ENCODE measurements at regions not wholly inside any gene's neighbourhood (a gene's known extent, or its start where the extent isn't known, plus 50 kb on each side); places are given as distances from the start of the nearest gene placed in this dataset.

GRCh38 chr9:16246785-16247184 is 623.7 kb downstream of the BNC2 start:
- no peak overlapping the region for H3K4me3 Mint-ChIP-seq
- ChIA-PET CTCF (no interaction called here), POLR2A (no interaction called here)
- H3K27ac Mint-ChIP-seq = no peak overlapping the region
- H3K27me3 Mint-ChIP-seq (ENCODE audit: low read depth) = no peaks in the 10 kb centered on the region
- DNase-seq (ENCODE audit: low spot score) (no peak), ATAC-seq (no peak)
- H3K9me3 Mint-ChIP-seq = peaks cover 3% of the 10 kb centered on the region
- TF ChIP-seq GRHL2 (CRISPR knock-in tag; IDR thresholded peaks at IDR 0.05; ENCODE audit: insufficient replicate concordance, severe bottlenecking) (no peak), ZNF423 (CRISPR knock-in tag; IDR thresholded peaks at IDR 0.05) (no peak), HMGXB4 (CRISPR knock-in tag; IDR thresholded peaks at IDR 0.05) (no peak), ZNF396 (CRISPR knock-in tag; IDR thresholded peaks at IDR 0.05; ENCODE audit: borderline replicate concordance) (no peak), NR2C2 (CRISPR knock-in tag; IDR thresholded peaks at IDR 0.05) (no peak), STAT6 (CRISPR knock-in tag; conservative IDR thresholded peaks at IDR 0.05; ENCODE audit: low read depth) (no peak), ZNF121 (CRISPR knock-in tag; IDR thresholded peaks at IDR 0.05) (no peak), ZNF317 (CRISPR knock-in tag; IDR thresholded peaks at IDR 0.05; ENCODE audit: borderline replicate concordance, low read depth) (no peak), MYBL2 (CRISPR knock-in tag; IDR thresholded peaks at IDR 0.05) (no peak)
- H3K36me3 Mint-ChIP-seq = no peaks in the 10 kb centered on the region
- H3K4me1 Mint-ChIP-seq = peaks cover 26% of the 10 kb centered on the region

GRCh38 chr9:16247188-16247875 is 623.1 kb downstream of the BNC2 start:
- Mint-ChIP-seq H3K27ac (no peak overlapping the region), H3K9me3 (peaks cover 4% of the 10 kb centered on the region), H3K4me1 (peaks cover 23% of the 10 kb centered on the region), H3K27me3 (ENCODE audit: low read depth) (no peaks in the 10 kb centered on the region), H3K4me3 (no peak overlapping the region), H3K36me3 (no peaks in the 10 kb centered on the region)
- ChIA-PET POLR2A (no interaction called here), CTCF (no interaction called here)
- no peak for TF ChIP-seq CREB1 (CRISPR knock-in tag; IDR thresholded peaks at IDR 0.05)
- no peak for TF ChIP-seq MLX (CRISPR knock-in tag; IDR thresholded peaks at IDR 0.05)
- TF ChIP-seq STAT6 (CRISPR knock-in tag; conservative IDR thresholded peaks at IDR 0.05; ENCODE audit: low read depth) = no peak
- no peak for TF ChIP-seq ATF1 (CRISPR knock-in tag; IDR thresholded peaks at IDR 0.05)
- TF ChIP-seq ZSCAN18 (CRISPR knock-in tag; IDR thresholded peaks at IDR 0.05) = no peak
- no peak for TF ChIP-seq HMGA2 (CRISPR knock-in tag; IDR thresholded peaks at IDR 0.05)
- DNase-seq (ENCODE audit: low spot score) (no peak), ATAC-seq (no peak)
